Endodermal cell (in vitro differentiated cells): ENCODE measurements at regions not wholly inside any gene's neighbourhood (a gene's known extent, or its start where the extent isn't known, plus 50 kb on each side); places are given as distances from the start of the nearest gene placed in this dataset.

Source experiments
- DNase-seq: peaks from one replicate; pipeline ENCODE4 v3.0.0-alpha.2; 2017
- H3K27ac ChIP-seq: 2 replicates; pipeline ENCODE4 v1.5.1; 2013; ENCODE audit warnings: mild to moderate bottlenecking, low read depth, low read length, moderate library complexity
- H3K27me3 ChIP-seq: 2 replicates; pipeline ENCODE4 v1.6.1; 2013; ENCODE audit warnings: mild to moderate bottlenecking, low read length, moderate library complexity; ENCODE audit not compliant: insufficient read depth, control insufficient read depth, poor library complexity, severe bottlenecking
- H3K36me3 ChIP-seq: 2 replicates; pipeline ENCODE4 v1.7.0; 2013; ENCODE audit warnings: mild to moderate bottlenecking, low read length, moderate library complexity; ENCODE audit not compliant: control insufficient read depth, insufficient read depth
- H3K4me1 ChIP-seq: one replicate; pipeline ENCODE4 v1.7.0; 2013; ENCODE audit warnings: low read length; ENCODE audit not compliant: control insufficient read depth, insufficient read depth
- H3K4me3 ChIP-seq: 2 replicates; pipeline ENCODE4 v1.5.1; 2013; ENCODE audit warnings: mild to moderate bottlenecking, low read length, moderate library complexity
- H3K9ac ChIP-seq: 2 replicates; pipeline ENCODE4 v1.6.1; 2013; ENCODE audit warnings: mild to moderate bottlenecking, low read length, moderate library complexity; ENCODE audit not compliant: poor library complexity, severe bottlenecking; ENCODE audit errors: extremely low read depth
- H3K9me3 ChIP-seq: 2 replicates; pipeline ENCODE4 v1.6.1; 2013; ENCODE audit warnings: mild to moderate bottlenecking, low read length, moderate library complexity; ENCODE audit not compliant: control insufficient read depth
- H3K27ac Mint-ChIP-seq: 2 replicates; pipeline ENCODE4 v1.8.0; 2020; ENCODE audit warnings: mixed read lengths
- H3K27me3 Mint-ChIP-seq: 2 replicates; pipeline ENCODE4 v1.8.0; 2021; ENCODE audit warnings: mild to moderate bottlenecking, mixed read lengths; ENCODE audit not compliant: insufficient read depth
- H3K36me3 Mint-ChIP-seq: 2 replicates; pipeline ENCODE4 v1.8.0; 2020; ENCODE audit warnings: low read depth, mixed read lengths
- H3K4me1 Mint-ChIP-seq: 2 replicates; pipeline ENCODE4 v1.8.0; 2020; ENCODE audit warnings: mixed read lengths
- H3K4me3 Mint-ChIP-seq: 2 replicates; pipeline ENCODE4 v1.8.0; 2020; ENCODE audit warnings: mild to moderate bottlenecking, moderate library complexity, mixed read lengths
- H3K9me3 Mint-ChIP-seq: 2 replicates; pipeline ENCODE4 v1.8.0; 2020; ENCODE audit warnings: mild to moderate bottlenecking, mixed read lengths
- WGBS, 2 experiments: methylation state at CpG; one replicate each; pipeline versions ENCODE4 v1.1.5 to v1.1.7; 2013; ENCODE audit warnings: missing lambda C conversion rate in 2 of 2, mixed read lengths in 1 of 2; ENCODE audit not compliant: insufficient coverage in 1 of 2, insufficient read length in 1 of 2; 5-methylcytosine and 5-hydroxymethylcytosine counted together
- TF ChIP-seq, protein P1 (sequence below): fragments of 200-600 bp; sonication (generic); conservative IDR thresholded peaks from 2 replicates; pipeline ENCODE4 v1.5.0; 2021; ENCODE audit warnings: antibody characterized with exemption, mild to moderate bottlenecking

DNA sequence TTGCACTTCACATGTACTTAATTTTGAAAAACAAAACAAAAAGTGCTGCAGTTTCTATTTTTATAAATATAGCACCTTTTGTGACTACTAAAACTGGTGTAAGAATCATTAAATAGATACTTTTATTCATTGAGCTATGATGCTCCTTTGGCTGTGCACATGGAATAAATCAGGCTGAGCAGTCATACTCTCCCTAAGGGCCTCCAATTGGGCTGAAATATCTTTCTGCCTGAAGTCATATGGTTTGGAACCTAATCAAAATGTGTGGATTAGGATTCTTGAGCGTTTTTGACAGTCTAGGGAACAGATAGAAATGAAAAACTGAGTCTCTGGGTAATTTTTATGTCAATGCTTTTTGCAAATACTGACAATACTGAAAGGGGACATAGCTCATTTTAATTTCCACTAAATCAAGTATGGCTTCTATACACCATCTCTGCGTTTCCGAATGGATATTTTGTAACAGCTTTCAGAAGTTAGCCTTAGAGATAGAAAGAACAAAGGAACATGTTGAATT, 392.2 kb upstream of the ROBO1 start:
- DNase-seq, result no peak
- Mint-ChIP-seq H3K4me3 (no peak overlapping the region), H3K27ac (no peak overlapping the region), H3K9me3 (no peaks in the 10 kb centered on the region), H3K36me3 (no peaks in the 10 kb centered on the region), H3K4me1 (no peaks in the 10 kb centered on the region), H3K27me3 (no peaks in the 10 kb centered on the region)
- Histone ChIP-seq H3K4me1 (no peaks in the 10 kb centered on the region), H3K27ac (no peak overlapping the region), H3K27me3 (no peaks in the 10 kb centered on the region), H3K4me3 (no peak overlapping the region), H3K9ac (no peak overlapping the region), H3K9me3 (no peaks in the 10 kb centered on the region), H3K36me3 (no peaks in the 10 kb centered on the region)
- 86 to 92% methylated on average over 1 to 3 of the region's 3 CpGs for WGBS, 2 experiments
- TF ChIP-seq, protein P1, sequence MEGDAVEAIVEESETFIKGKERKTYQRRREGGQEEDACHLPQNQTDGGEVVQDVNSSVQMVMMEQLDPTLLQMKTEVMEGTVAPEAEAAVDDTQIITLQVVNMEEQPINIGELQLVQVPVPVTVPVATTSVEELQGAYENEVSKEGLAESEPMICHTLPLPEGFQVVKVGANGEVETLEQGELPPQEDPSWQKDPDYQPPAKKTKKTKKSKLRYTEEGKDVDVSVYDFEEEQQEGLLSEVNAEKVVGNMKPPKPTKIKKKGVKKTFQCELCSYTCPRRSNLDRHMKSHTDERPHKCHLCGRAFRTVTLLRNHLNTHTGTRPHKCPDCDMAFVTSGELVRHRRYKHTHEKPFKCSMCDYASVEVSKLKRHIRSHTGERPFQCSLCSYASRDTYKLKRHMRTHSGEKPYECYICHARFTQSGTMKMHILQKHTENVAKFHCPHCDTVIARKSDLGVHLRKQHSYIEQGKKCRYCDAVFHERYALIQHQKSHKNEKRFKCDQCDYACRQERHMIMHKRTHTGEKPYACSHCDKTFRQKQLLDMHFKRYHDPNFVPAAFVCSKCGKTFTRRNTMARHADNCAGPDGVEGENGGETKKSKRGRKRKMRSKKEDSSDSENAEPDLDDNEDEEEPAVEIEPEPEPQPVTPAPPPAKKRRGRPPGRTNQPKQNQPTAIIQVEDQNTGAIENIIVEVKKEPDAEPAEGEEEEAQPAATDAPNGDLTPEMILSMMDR, result no peak

DNA sequence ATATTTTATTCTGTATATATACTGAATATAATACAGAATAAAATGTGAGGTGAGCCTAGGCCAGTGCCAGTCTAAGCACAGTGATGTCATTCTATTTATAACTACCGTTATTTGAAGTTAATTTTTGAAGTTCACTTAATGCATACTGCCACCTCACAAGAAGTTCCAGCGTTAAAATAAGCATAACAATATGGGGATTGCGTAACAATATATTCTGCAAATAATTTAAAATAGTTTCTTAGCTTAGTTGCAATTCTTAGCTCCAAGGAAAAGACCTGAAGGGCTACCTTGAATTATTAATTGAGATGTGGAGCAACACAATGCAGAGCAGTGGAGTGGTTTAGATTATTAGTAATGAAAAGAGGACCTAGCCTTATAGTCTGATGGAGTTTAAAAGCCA, 390.5 kb upstream of the ROBO1 start:
- H3K36me3 Mint-ChIP-seq, result no peaks in the 10 kb centered on the region
- WGBS, 2 experiments, result 100% methylated on average over 3 of the region's 3 CpGs; no CpG with 5 or more reads in 1 of the 2 experiments

DNA sequence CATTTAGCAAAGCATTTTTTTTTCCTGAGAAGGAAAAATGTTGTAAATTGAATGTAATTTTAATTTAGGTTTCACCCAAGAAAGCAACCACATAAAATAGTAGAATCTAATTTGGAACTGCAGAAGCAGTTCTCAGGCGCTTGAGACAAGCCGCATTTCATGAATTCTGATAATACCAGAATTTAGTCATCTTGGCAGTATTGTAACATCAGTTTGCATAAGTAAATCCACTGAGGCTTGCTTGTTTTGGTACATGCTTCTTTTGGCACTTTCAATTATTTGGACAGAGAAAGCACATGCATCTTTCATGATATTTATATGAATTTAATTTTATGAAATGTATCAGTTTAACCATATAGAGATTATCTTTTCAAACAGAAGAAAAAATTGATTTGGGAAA, 389.7 kb upstream of the ROBO1 start:
- H3K27me3 Mint-ChIP-seq, result no peaks in the 10 kb centered on the region
- DNase-seq, result no peak
- TF ChIP-seq, protein P1, result no peak
- H3K27me3 ChIP-seq, result no peaks in the 10 kb centered on the region
- no peak overlapping the region for H3K4me3 Mint-ChIP-seq
- no peaks in the 10 kb centered on the region for H3K9me3 ChIP-seq
- H3K36me3 Mint-ChIP-seq, result no peaks in the 10 kb centered on the region
- no peak overlapping the region for H3K9ac ChIP-seq
- H3K9me3 Mint-ChIP-seq, result no peaks in the 10 kb centered on the region
- H3K36me3 ChIP-seq, result no peaks in the 10 kb centered on the region
- H3K4me1 Mint-ChIP-seq, result no peaks in the 10 kb centered on the region
- no peak overlapping the region for H3K4me3 ChIP-seq
- no peak overlapping the region for H3K27ac Mint-ChIP-seq
- no peak overlapping the region for H3K27ac ChIP-seq
- WGBS, 2 experiments, result 97 to 100% methylated on average over 2 of the region's 2 CpGs
- no peaks in the 10 kb centered on the region for H3K4me1 ChIP-seq

More for the DNA sequence above, 390.5 kb upstream of the ROBO1 start:
- H3K27ac ChIP-seq, result no peak overlapping the region
- Mint-ChIP-seq H3K4me3 (no peak overlapping the region), H3K4me1 (no peaks in the 10 kb centered on the region), H3K9me3 (no peaks in the 10 kb centered on the region), H3K27ac (no peak overlapping the region), H3K27me3 (no peaks in the 10 kb centered on the region)
- H3K9me3 ChIP-seq, result no peaks in the 10 kb centered on the region
- H3K36me3 ChIP-seq, result no peaks in the 10 kb centered on the region
- H3K27me3 ChIP-seq, result no peaks in the 10 kb centered on the region
- no peak overlapping the region for H3K9ac ChIP-seq
- no peak overlapping the region for H3K4me3 ChIP-seq
- no peaks in the 10 kb centered on the region for H3K4me1 ChIP-seq
- DNase-seq, result no peak
- TF ChIP-seq, protein P1, result no peak
